Cardiac septum (tissue), 1 donor: ENCODE measurements at regions not wholly inside any gene's neighbourhood (a gene's known extent, or its start where the extent isn't known, plus 50 kb on each side); places are given as distances from the start of the nearest gene placed in this dataset.

Experiments
- DNase-seq: peaks from one replicate; pipeline ENCODE4 v3.0.0-alpha.2; 2020; ENCODE audit warnings: low spot score
- intact Hi-C: fragments of 100-400 bp; cut with DNase I; formaldehyde crosslinking; loops from one replicate; pipeline ENCODE4 v1.14.0; 2022
- donor health status: DM: no; HTN: no; CAD: no.

DNA sequence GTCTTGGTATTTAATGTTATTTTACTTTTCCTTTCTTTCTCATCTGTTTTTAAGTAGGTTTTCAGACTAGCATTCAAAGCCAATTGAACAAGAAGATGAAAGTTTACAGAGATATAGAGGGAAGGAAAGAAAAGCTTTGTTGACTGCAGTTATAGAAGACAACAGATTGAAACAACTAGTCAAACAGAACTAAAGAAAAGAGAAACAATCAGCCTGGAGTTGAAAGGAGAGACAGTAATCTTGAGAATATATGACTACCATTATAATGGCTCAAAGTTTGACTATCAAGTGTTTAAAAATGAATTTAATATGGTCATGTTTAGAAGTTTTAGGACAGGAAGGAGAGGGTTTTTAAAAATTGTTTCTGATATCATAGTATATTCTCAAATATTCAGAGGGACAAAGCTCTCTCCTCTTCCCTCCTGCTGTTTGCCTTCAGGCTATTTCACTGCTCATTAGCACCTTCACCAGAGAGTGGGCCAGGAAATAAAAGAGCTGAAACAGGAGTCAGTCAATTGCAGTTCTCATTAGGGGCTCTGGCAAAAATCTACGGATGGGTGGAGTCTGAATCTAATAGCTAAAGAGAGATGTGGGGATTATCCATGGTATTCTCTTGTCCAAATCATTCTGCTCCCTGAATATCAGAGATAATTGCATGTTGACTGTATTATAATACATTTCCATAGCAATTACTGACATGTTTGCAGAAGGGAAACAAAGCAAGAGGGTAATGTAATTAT lies 577.8 kb downstream of the BRINP3 start:
- intact Hi-C loops, result no loop called here
- DNase-seq, result no peak

DNA sequence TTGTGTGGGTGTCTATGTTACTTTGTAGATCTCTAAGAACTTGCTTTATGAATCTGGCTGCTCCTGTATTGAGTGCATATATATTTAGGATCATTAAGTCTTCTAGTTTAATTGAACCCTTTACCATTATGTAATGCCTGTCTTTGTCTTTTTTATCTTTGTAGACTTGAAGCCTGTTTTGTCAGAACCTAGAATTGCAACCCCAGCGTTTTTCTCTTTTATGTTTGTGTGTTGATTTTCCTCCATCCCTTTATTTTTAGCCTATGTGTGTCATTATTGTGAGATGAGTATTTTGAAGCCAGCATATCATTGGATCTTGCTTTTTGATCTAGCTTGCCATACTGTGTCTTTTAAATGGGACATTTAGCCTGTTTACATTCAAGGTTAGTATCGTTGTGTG lies 573.2 kb downstream of the BRINP3 start:
- intact Hi-C loops, result no loop called here
- no peak for DNase-seq

DNA sequence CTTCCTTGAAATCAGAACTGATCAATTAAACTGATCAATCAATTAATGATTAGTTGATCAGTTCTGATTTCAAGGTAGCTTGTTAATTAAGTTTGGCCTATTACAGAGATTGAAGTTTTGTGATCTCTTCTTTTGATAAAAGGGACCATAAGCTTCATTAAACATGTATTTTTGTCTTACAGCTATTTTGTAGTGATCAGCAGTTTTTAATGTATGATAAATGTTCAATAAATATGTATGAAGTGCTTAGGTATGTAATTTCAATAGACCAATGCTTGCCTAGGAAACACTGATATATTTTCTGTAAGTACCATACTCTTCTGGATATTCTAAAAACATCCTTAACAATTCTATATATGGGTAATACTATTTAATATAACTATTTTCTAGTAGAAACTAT lies 569.6 kb downstream of the BRINP3 start:
- intact Hi-C loops, result no loop called here
- DNase-seq, result no peak

DNA sequence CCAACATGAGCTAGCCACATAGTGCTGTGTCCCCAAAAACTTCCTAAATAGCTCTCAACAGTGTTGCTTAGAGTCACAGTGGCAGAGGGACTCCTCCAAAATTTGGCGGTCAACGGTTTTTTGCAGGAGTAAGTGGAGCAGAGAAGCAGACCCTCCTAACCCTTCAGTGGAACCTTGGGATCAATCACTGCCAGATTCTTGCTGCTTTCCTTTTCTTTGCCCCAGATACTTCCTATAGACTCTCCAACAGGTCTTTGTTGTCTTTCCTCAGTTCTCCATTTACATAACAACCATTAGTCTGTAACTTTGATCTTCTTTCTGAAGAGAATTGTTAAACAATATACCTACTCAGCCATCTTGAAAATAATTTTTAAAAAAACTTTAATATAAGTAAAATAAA lies 556.1 kb downstream of the BRINP3 start:
- intact Hi-C loops, result no loop called here

DNA sequence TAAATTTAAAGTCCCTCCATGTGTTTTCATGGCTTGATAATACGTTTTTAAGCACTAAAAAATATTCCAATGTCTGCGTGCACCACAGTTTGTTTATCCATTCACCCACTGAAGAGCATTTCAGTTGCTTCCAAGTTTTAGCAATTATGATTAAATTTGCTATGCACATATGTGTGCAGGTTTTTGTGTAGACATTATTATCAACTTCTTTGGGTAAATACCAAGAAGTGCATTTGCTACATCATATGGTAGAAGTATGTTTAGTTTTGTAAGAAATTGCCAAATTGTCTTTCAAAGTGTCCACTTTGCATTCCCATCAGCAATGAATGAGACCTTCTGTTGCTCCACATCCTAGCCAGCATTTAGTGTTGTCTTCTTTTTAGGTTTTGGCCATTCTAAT lies 550.0 kb downstream of the BRINP3 start:
- no peak for DNase-seq
- intact Hi-C loops, result loop anchor here (1.0 kb wide), 1 partner anchor 10 kb away; no protein-coding TSS in a partner anchor

More for the DNA sequence above, 556.1 kb downstream of the BRINP3 start:
- no peak for DNase-seq

- intact Hi-C loops, result no loop called here
- no peak for DNase-seq
Measured at GRCh38 chr1:189929501-189930099, 548.1 kb downstream of the BRINP3 start.

DNA sequence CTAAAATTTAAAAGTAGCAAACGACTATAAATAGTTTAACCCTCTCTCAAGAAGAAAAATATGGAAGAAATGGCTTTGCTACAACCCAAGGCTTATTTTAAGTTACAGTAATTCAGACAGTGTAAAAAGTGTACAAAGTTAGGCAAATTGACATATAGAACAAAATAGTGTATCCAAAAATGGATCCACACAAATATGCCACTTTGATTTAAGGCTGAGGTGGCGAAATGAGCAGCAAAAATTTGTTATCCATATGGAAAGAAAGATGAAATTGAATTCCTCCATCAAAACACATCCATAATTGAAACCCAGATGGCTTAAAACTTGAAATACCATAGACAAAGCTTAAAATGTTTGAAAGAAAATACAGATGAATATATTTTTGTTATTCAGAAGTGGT lies 540.8 kb downstream of the BRINP3 start:
- intact Hi-C loops, result loop anchor here (1.0 kb wide), 1 partner anchor 10 kb away; no protein-coding TSS in a partner anchor
- DNase-seq, result no peak

DNA sequence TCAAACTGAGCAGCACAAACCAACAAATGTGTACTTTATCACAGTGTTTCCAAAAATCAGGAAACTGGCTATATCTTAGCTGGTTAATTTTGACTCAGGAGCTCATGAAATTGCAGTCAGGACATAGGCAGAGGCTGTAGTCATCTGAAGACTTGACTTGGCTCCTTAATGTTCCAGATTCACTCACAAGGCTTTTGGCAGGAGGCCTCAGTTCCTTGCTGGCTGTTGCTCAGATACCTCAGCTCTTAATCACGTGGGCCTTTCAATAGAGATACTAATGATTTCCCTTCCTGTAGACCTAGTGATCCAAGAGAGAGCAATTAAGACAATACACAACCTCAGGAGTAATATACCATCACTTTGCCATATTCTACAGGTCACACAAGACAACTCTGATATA lies 537.7 kb downstream of the BRINP3 start:
- DNase-seq, result no peak
- intact Hi-C loops, result no loop called here

GRCh38 chr1:189941922-189942321 lies 535.7 kb downstream of the BRINP3 start:
- intact Hi-C loops, result no loop called here
- DNase-seq, result no peak

- intact Hi-C loops, result no loop called here
- no peak for DNase-seq
Measured at GRCh38 chr1:189958756-189959155, 518.9 kb downstream of the BRINP3 start.

DNA sequence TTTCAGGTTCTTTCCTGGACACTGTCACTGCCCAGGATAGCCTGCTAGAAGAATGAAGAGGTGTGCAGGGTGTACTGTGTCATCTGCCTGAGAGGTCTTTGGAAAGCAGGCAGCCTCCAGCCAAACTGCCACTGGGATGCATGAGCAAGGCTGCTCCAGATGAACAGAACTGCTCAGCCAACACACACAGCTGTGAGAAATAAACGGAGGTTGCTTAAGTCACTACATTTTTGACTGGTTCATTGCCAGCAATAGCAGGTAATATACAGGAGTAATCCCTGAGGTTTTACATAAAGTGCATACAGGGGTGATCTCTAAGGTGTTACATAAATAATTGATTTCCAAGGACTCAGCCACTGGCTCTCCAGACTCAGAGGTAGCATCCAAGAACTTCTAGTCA lies 516.9 kb downstream of the BRINP3 start:
- intact Hi-C loops, result no loop called here
- DNase-seq, result no peak

- intact Hi-C loops, result no loop called here
- no peak for DNase-seq
Measured at GRCh38 chr1:189962181-189962580, 515.5 kb downstream of the BRINP3 start.

- intact Hi-C loops, result no loop called here
- DNase-seq, result no peak
Measured at GRCh38 chr1:189970331-189971230, 507.1 kb downstream of the BRINP3 start.

DNA sequence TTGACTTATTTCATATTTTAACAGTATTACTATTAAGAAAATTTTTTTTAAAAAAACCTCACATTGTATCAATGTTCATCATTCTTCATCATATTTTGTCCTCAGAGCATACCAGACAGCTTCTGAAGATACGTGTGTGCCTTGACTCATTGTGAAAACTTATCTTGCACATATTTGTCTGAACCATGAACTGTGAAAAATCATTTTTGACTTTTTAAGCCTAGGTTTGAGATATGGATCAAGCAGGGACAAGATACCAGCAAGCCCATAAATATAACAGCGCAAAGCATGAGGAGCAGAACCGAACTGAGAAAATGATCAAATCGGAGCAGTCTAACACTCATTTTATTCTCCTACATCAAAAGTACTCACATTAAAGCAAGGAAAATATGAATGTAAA lies 506.0 kb downstream of the BRINP3 start:
- intact Hi-C loops, result no loop called here
- DNase-seq, result no peak

DNA sequence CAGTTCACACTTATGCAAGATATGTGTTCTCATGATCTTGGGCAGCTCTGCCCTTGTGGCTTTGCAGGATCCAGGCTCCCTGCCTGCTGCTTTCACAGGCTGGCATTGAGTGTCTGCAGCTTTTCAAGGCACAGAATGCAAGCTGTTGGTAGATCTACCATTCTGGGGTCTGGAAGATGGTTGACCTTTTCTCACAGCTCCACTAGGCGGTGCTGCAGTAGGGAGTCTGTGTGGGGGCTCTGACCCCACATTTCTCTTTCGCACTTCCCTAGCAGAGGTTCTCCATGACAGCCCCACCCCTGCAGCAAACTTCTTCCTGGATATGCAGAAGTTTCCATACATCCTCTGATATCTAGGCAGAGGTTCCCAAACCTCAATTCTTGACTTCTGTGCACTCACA lies 500.5 kb downstream of the BRINP3 start:
- intact Hi-C loops, result no loop called here
- DNase-seq, result no peak

- no peak for DNase-seq
- intact Hi-C loops, result no loop called here
Measured at GRCh38 chr1:189983166-189983890, 494.3 kb downstream of the BRINP3 start.

- intact Hi-C loops, result no loop called here
- DNase-seq, result no peak
Measured at GRCh38 chr1:189986516-189986915, 491.1 kb downstream of the BRINP3 start.

- no peak for DNase-seq
- intact Hi-C loops, result no loop called here
Measured at GRCh38 chr1:189987509-189987908, 490.2 kb downstream of the BRINP3 start.

GRCh38 chr1:189992856-189993255 lies 484.8 kb downstream of the BRINP3 start:
- DNase-seq, result no peak
- intact Hi-C loops, result no loop called here

GRCh38 chr1:190000365-190000872 lies 477.2 kb downstream of the BRINP3 start:
- DNase-seq, result no peak
- intact Hi-C loops, result no loop called here
